HG03469 (cell line): ENCODE measurements at regions not wholly inside any gene's neighbourhood (a gene's known extent, or its start where the extent isn't known, plus 50 kb on each side); places are given as distances from the start of the nearest gene placed in this dataset.

Source experiments
- ATAC-seq: cut with Tn5 transposase; IDR thresholded peaks from one replicate; pipeline ENCODE4 v1.9.1; 2021; ENCODE audit warnings: mild to moderate bottlenecking, moderate library complexity, moderate number of reproducible peaks; ENCODE audit not compliant: unreplicated experiment

DNA sequence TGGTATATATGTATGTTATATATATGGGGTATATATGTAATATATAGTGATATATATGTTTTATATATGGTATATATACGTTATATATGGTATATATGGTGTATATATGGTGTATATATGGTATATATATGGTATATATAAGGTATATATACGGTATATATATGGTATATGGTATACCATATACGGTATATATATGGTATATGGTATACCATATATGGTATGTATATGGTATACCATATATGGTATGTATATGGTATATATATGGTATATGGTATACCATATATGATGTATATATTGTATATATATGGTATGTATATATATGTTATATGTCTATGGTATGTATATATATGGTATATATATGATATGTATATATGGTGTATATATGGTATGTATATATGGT, 447.7 kb upstream of the USP24 start:
- ATAC-seq, result no peak

GRCh38 chr1:55658917-55659316, 443.8 kb upstream of the USP24 start:
- no peak for ATAC-seq

- ATAC-seq, result no peak
These were observed 439.6 kb upstream of the USP24 start for GRCh38 chr1:55654750-55655149.

- no peak for ATAC-seq
These were observed 439.0 kb upstream of the USP24 start for GRCh38 chr1:55654171-55654570.

DNA sequence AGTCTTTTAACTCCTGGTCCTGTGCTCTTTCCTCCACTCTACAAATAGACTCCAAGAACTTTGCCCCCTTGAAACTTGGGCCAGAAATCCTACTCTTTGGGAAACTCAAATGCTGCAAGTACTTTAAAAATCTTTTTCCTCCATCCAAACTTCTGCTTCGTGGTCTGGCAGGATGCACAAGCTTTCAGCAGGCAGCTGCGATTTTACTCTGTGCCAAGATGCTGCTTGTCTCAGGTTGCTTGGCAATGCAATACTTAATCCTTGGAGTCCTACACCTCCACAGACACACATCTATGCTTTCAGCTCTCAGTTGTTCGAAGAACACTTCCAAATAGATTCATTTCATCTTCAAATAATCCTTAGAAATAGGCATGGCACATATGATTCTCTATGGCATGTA, 435.3 kb upstream of the USP24 start:
- no peak for ATAC-seq

- no peak for ATAC-seq
These were observed 431.0 kb upstream of the USP24 start for GRCh38 chr1:55646181-55646580.

GRCh38 chr1:55645270-55645669, 430.1 kb upstream of the USP24 start:
- ATAC-seq, result no peak

DNA sequence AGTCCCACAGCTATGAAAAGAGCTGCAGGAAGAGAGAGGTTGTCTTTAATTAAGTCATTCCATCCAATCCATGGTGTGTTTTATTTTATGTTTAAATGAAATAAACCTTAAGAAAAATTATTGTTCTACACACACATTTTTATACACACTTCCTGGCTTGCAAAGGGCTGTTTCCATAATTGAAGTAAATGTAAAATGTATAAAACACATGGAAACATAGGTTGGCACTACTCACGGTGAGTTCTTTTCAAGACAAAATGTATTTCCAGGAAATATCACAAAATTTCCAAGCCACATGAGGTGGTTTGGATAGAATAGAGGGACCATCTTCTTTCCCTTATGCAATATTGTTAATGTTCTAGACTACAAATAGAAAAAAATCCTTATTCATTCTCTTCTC, 426.8 kb upstream of the USP24 start:
- ATAC-seq, result no peak

GRCh38 chr1:55640708-55641473, 425.7 kb upstream of the USP24 start:
- no peak for ATAC-seq

- ATAC-seq, result no peak
These were observed 424.4 kb upstream of the USP24 start for GRCh38 chr1:55639526-55639925.

GRCh38 chr1:55639051-55639450, 423.9 kb upstream of the USP24 start:
- no peak for ATAC-seq

GRCh38 chr1:55636696-55637095, 421.5 kb upstream of the USP24 start:
- ATAC-seq, result no peak

DNA sequence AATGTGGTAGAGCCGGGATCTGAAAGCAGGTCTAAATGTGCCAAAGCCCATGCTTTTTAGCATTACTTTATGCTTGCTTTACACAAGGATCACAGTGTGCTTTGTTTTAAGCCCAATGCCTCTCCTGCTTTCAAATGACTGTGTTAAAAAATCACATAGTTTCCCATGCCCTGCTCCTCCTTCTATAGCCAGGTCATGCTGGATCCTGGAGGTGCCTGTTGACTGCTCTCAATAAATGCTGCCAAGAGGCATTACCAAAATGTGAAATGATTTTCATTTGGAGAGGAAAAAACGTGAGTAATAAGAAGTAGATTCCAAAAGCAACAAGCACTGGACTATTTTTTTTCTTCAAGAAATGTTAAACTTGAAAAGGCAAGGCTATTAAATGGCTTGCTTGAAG, 420.7 kb upstream of the USP24 start:
- ATAC-seq, result no peak

GRCh38 chr1:55634516-55634915, 419.4 kb upstream of the USP24 start:
- ATAC-seq, result no peak

DNA sequence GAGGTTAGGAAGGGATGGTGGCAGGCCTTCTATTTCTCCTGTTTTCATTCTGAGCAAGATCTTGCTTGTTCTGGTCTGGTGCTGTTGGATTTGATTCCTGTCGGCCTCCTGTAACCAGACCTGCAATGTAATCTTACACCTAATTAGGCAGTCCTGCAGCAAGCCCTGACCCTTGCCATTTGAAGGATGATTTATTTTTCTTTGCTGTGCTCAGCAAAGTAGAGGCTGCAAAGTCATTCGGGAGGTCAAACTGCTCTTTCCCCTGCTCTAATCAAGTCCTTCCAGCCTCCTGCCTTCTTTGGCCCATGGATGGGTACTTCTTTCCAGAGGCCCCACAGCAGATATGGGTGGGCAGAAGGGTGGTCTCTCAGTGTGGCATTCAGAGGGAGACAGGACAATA, 417.7 kb upstream of the USP24 start:
- no peak for ATAC-seq

GRCh38 chr1:55632058-55632457, 416.9 kb upstream of the USP24 start:
- ATAC-seq, result no peak

DNA sequence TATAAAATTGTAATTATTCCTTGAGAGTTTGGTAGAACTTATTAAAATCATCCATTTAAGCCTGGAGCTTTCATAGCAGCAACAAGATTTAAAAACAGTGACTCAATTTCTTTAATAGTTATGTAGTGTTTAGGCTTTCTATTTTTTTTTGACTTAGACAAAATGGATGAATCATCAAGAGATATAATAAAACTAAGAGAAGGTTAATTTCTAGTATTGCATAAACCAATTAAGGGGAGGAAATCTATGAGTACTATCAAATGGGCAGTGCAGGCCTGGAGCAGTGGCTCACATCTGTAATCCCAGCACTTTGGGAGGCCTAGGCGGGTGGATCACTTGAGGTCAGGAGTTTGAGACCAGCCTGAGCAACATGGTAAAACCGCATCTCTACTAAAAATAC, 416.3 kb upstream of the USP24 start:
- ATAC-seq, result no peak

DNA sequence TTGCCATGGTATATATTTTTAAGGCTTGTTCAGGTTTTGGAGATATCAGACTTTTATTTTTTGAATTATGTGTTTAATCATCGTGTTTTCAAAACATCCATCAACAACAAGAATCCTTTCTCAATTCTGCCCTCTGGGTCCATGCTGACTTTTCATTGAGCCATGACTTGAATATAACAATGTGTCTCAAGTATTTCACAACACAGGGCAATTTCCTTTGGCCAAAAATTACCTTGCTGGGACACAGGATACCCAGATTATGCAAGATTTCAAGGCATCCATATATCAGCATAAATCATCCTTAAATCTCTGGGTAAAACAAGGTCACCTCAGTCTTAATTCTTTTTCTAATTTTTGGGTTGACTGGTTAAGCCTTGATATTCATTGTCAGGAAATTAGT, 411.2 kb upstream of the USP24 start:
- no peak for ATAC-seq

GRCh38 chr1:55624766-55625165, 409.6 kb upstream of the USP24 start:
- no peak for ATAC-seq

- ATAC-seq, result no peak
These were observed 408.1 kb upstream of the USP24 start for GRCh38 chr1:55623311-55623710.

- no peak for ATAC-seq
These were observed 406.9 kb upstream of the USP24 start for GRCh38 chr1:55622074-55622473.

DNA sequence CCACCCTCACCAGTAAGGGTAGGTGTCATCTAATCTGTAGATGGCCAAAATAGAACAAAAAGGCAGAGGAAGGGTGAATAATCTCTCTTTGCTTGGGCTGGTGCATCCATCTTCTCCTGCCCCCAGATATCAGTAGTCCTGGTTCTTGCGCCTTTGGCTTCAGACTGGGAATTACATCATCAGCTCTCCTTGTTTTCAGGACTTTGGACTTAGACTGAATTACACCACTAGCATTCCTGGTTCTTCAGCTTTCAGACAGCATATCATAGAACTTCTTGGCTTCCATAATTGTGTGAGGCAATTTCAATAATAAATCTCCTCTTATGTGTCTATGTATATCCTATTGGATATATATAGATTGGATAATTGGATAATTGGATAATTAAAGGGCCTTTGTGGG, 403.0 kb upstream of the USP24 start:
- ATAC-seq, result no peak

GRCh38 chr1:55617288-55617982, 402.3 kb upstream of the USP24 start:
- ATAC-seq, result no peak
